GM23338 (cell line): ENCODE measurements at regions not wholly inside any gene's neighbourhood (a gene's known extent, or its start where the extent isn't known, plus 50 kb on each side); places are given as distances from the start of the nearest gene placed in this dataset.

Experiments
- ATAC-seq: fragments of 200-7000 bp; cut with Tn5 transposase; 3 replicates; pipeline ENCODE4 v1.9.1; 2020
- DNase-seq: peaks from one replicate; pipeline ENCODE4 v3.0.0-alpha.2; 2015; ENCODE audit warnings: low spot score
- H2AFZ ChIP-seq: fragments of 200-600 bp; sonication (generic); 2 replicates; pipeline ENCODE4 v1.8.0; 2016; ENCODE audit warnings: antibody characterized with exemption, mild to moderate bottlenecking, moderate library complexity
- H3F3A ChIP-seq: fragments of 200-600 bp; sonication (generic); replicated peaks from 2 replicates; pipeline ENCODE4 v1.8.0; 2017; ENCODE audit warnings: antibody characterized with exemption, mixed run types, low read depth
- H3K27ac ChIP-seq: fragments of 200-600 bp; sonication (generic); 2 replicates; pipeline ENCODE4 v1.6.1; 2016; ENCODE audit warnings: low read depth
- H3K27me3 ChIP-seq: fragments of 200-600 bp; sonication (generic); 2 replicates; pipeline ENCODE4 v1.8.0; 2016; ENCODE audit warnings: mild to moderate bottlenecking, mixed run types, moderate library complexity; ENCODE audit not compliant: insufficient read depth
- H3K36me3 ChIP-seq: fragments of 200-600 bp; sonication (generic); 2 replicates; pipeline ENCODE4 v1.8.0; 2016; ENCODE audit warnings: mild to moderate bottlenecking; ENCODE audit not compliant: insufficient read depth
- H3K4me1 ChIP-seq: fragments of 200-600 bp; sonication (generic); 2 replicates; pipeline ENCODE4 v1.8.0; 2016; ENCODE audit warnings: mild to moderate bottlenecking, moderate library complexity; ENCODE audit not compliant: insufficient read depth
- H3K4me2 ChIP-seq: fragments of 200-600 bp; sonication (generic); 2 replicates; pipeline ENCODE4 v1.7.1; 2017; ENCODE audit warnings: mixed run types
- H3K4me3 ChIP-seq: fragments of 200-600 bp; sonication (generic); 2 replicates; pipeline ENCODE4 v1.6.1; 2016; ENCODE audit warnings: mixed run types
- H3K79me2 ChIP-seq: fragments of 200-600 bp; sonication (generic); replicated peaks from 2 replicates; pipeline ENCODE4 v1.8.0; 2017; ENCODE audit warnings: mild to moderate bottlenecking; ENCODE audit not compliant: insufficient read depth
- H3K9me2 ChIP-seq: fragments of 200-600 bp; sonication (generic); 2 replicates; pipeline ENCODE4 v1.8.0; 2017; ENCODE audit not compliant: insufficient read depth
- H4K20me1 ChIP-seq: fragments of 200-600 bp; sonication (generic); replicated peaks from 2 replicates; pipeline ENCODE4 v1.8.0; 2017; ENCODE audit warnings: mild to moderate bottlenecking; ENCODE audit not compliant: insufficient read depth
- H3K27ac Mint-ChIP-seq: 2 replicates; pipeline ENCODE4 v1.8.0; 2020; ENCODE audit warnings: inconsistent platforms, mild to moderate bottlenecking, moderate library complexity, mixed read lengths
- H3K27me3 Mint-ChIP-seq: 3 replicates; pipeline ENCODE4 v1.8.0; 2022; ENCODE audit warnings: low read depth, mild to moderate bottlenecking, moderate library complexity, mixed read lengths, inconsistent platforms; ENCODE audit not compliant: insufficient read depth, poor library complexity
- H3K36me3 Mint-ChIP-seq: 3 replicates; pipeline ENCODE4 v1.8.0; 2021; ENCODE audit warnings: low read depth, mild to moderate bottlenecking, inconsistent platforms, moderate library complexity, mixed read lengths
- H3K4me1 Mint-ChIP-seq: 3 replicates; pipeline ENCODE4 v1.8.0; 2020; ENCODE audit warnings: mild to moderate bottlenecking, inconsistent platforms, mixed read lengths
- H3K4me3 Mint-ChIP-seq: 3 replicates; pipeline ENCODE4 v1.8.0; 2021; ENCODE audit warnings: moderate library complexity, mild to moderate bottlenecking, inconsistent platforms, mixed read lengths
- H3K9me3 Mint-ChIP-seq: 3 replicates; pipeline ENCODE4 v1.8.0; 2020; ENCODE audit warnings: moderate library complexity, mild to moderate bottlenecking, inconsistent platforms, mixed read lengths
- CREB1 ChIP-seq: fragments of 250-450 bp; sonication (Bioruptor Pico); IDR thresholded peaks from 2 replicates; pipeline ENCODE4 v1.5.0; 2020; ENCODE audit warnings: low read depth, mild to moderate bottlenecking, moderate library complexity
- CTCF ChIP-seq, 2 experiments: fragments of 200-600 bp in 1 of 2; sonication (generic) in 1 of 2; conservative IDR thresholded peaks; 2 replicates each; pipeline versions ENCODE4 v1.5.1 to v1.6.1; 2016 to 2017; ENCODE audit warnings: antibody characterized with exemption in 2 of 2, low read depth in 2 of 2, mild to moderate bottlenecking in 2 of 2, moderate library complexity in 1 of 2
- ETS1 ChIP-seq: IDR thresholded peaks from 2 replicates; pipeline ENCODE4 v1.6.1; 2016; ENCODE audit warnings: antibody characterized with exemption
- EZH2 ChIP-seq: fragments of 200-600 bp; sonication (generic); IDR thresholded peaks from one replicate; pipeline ENCODE4 v1.8.0; 2017; ENCODE audit warnings: antibody characterized with exemption, mild to moderate bottlenecking, low read depth; ENCODE audit not compliant: unreplicated experiment
- EZH2phosphoT487 ChIP-seq: fragments of 200-600 bp; sonication (generic); IDR thresholded peaks from one replicate; pipeline ENCODE4 v1.8.1; 2018; ENCODE audit warnings: antibody characterized with exemption; ENCODE audit not compliant: unreplicated experiment
- JUNB ChIP-seq: IDR thresholded peaks from one replicate; pipeline ENCODE4 v1.6.1; 2016; ENCODE audit warnings: antibody characterized with exemption; ENCODE audit not compliant: unreplicated experiment
- NANOG ChIP-seq: IDR thresholded peaks from 2 replicates; pipeline ENCODE4 v1.6.1; 2016; ENCODE audit warnings: antibody characterized with exemption, borderline replicate concordance
- POLR2AphosphoS5 ChIP-seq: IDR thresholded peaks from 2 replicates; pipeline ENCODE4 v1.6.1; 2016; ENCODE audit warnings: antibody characterized with exemption, low read depth
- REST ChIP-seq: IDR thresholded peaks from one replicate; pipeline ENCODE4 v1.6.1; 2018; ENCODE audit warnings: antibody characterized with exemption; ENCODE audit not compliant: unreplicated experiment
- STAT1 ChIP-seq: IDR thresholded peaks from one replicate; pipeline ENCODE4 v1.6.1; 2016; ENCODE audit warnings: antibody characterized with exemption; ENCODE audit not compliant: unreplicated experiment
- ZNF114 ChIP-seq: fragments of 250-450 bp; sonication (Bioruptor Pico); IDR thresholded peaks from 2 replicates; pipeline ENCODE4 v1.5.0; 2020; ENCODE audit warnings: mild to moderate bottlenecking, moderate library complexity
- ZNF331 ChIP-seq: fragments of 250-450 bp; sonication (Bioruptor Pico); IDR thresholded peaks from 2 replicates; pipeline ENCODE4 v1.5.0; 2020; ENCODE audit warnings: low read depth, mild to moderate bottlenecking, moderate library complexity
- ZNF462 ChIP-seq: fragments of 250-450 bp; sonication (Bioruptor Pico); IDR thresholded peaks from 2 replicates; pipeline ENCODE4 v1.5.0; 2020; ENCODE audit warnings: mild to moderate bottlenecking, moderate library complexity

GRCh38 chr9:22742401-22742800 lies 295.8 kb downstream of the DMRTA1 start:
- Histone ChIP-seq H3K36me3 (no peaks in the 10 kb centered on the region), H3K27ac (no peak overlapping the region), H3K4me3 (no peak overlapping the region), H3F3A (no peaks in the 10 kb centered on the region), H2AFZ (no peak overlapping the region), H3K9me2 (no peaks in the 10 kb centered on the region), H3K4me2 (no peak overlapping the region), H3K27me3 (no peaks in the 10 kb centered on the region), H3K4me1 (no peaks in the 10 kb centered on the region), H3K79me2 (no peaks in the 10 kb centered on the region), H4K20me1 (no peaks in the 10 kb centered on the region)
- H3K4me1 Mint-ChIP-seq: no peaks in the 10 kb centered on the region
- no peak for TF ChIP-seq CREB1 (CRISPR knock-in tag)
- TF ChIP-seq STAT1: no peak
- TF ChIP-seq EZH2: no peak
- no peak for TF ChIP-seq CTCF (conservative IDR thresholded peaks at IDR 0.05; ENCODE audit: low read depth in 2 of 2)
- no peak for TF ChIP-seq POLR2AphosphoS5
- no peak for TF ChIP-seq JUNB
- TF ChIP-seq ZNF331 (CRISPR knock-in tag): no peak
- no peak for TF ChIP-seq NANOG
- TF ChIP-seq ETS1: no peak
- no peak for TF ChIP-seq ZNF462 (CRISPR knock-in tag)
- TF ChIP-seq REST: no peak
- no peak for TF ChIP-seq ZNF114 (CRISPR knock-in tag)
- TF ChIP-seq EZH2phosphoT487: no peak
- no peak overlapping the region for H3K4me3 Mint-ChIP-seq
- ATAC-seq (no peak), DNase-seq (no peak)
- peaks cover 3% of the 10 kb centered on the region for H3K27me3 Mint-ChIP-seq
- no peaks in the 10 kb centered on the region for H3K36me3 Mint-ChIP-seq
- H3K27ac Mint-ChIP-seq: no peak overlapping the region
- no peaks in the 10 kb centered on the region; the same call in 2 of the 3 replicates for H3K9me3 Mint-ChIP-seq
